Ishikawa (cell line): ENCODE measurements at regions not wholly inside any gene's neighbourhood (a gene's known extent, or its start where the extent isn't known, plus 50 kb on each side); places are given as distances from the start of the nearest gene placed in this dataset.

Experiments used
- CEBPB ChIP-seq: IDR thresholded peaks from 2 replicates; pipeline ENCODE4 v1.6.1; 2012
- FOXM1 ChIP-seq: IDR thresholded peaks from 2 replicates; pipeline ENCODE4 v1.6.1; 2012; ENCODE audit warnings: low read depth, borderline replicate concordance
- TAF1 ChIP-seq: IDR thresholded peaks from 2 replicates; pipeline ENCODE4 v1.6.1; 2012; ENCODE audit warnings: low read depth, mild to moderate bottlenecking
- TEAD4 ChIP-seq: IDR thresholded peaks from 2 replicates; pipeline ENCODE4 v1.6.1; 2012
- YY1 ChIP-seq: IDR thresholded peaks from 2 replicates; pipeline ENCODE4 v1.6.1; 2012; ENCODE audit warnings: low read depth
- TF ChIP-seq, protein P1 (sequence below): IDR thresholded peaks from 2 replicates; pipeline ENCODE4 v1.6.1; 2012; ENCODE audit warnings: low read depth, mild to moderate bottlenecking

DNA sequence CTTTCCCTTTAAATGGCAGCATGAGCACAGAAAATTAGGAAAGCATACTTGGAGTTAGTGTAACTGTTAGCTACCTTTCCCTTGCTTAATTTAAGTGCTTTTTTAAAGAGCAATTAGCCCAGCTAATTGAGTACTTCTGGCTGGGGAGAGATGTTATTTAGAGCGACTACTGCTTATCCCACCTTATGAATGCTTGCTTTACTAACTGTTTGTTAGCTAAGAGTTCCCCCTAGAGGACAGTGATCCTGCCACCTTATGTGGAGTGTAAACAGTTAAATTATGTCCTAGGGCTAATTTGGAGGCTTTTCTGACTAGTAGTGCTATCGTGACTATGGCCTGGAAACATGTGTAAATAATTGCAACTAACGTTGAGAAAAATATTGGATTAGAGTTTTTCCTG lies 909.4 kb downstream of the FSTL5 start:
- TF ChIP-seq FOXM1 (no peak), YY1 (no peak), TEAD4 (no peak), CEBPB (no peak), TAF1 (no peak)
- TF ChIP-seq, protein P1, sequence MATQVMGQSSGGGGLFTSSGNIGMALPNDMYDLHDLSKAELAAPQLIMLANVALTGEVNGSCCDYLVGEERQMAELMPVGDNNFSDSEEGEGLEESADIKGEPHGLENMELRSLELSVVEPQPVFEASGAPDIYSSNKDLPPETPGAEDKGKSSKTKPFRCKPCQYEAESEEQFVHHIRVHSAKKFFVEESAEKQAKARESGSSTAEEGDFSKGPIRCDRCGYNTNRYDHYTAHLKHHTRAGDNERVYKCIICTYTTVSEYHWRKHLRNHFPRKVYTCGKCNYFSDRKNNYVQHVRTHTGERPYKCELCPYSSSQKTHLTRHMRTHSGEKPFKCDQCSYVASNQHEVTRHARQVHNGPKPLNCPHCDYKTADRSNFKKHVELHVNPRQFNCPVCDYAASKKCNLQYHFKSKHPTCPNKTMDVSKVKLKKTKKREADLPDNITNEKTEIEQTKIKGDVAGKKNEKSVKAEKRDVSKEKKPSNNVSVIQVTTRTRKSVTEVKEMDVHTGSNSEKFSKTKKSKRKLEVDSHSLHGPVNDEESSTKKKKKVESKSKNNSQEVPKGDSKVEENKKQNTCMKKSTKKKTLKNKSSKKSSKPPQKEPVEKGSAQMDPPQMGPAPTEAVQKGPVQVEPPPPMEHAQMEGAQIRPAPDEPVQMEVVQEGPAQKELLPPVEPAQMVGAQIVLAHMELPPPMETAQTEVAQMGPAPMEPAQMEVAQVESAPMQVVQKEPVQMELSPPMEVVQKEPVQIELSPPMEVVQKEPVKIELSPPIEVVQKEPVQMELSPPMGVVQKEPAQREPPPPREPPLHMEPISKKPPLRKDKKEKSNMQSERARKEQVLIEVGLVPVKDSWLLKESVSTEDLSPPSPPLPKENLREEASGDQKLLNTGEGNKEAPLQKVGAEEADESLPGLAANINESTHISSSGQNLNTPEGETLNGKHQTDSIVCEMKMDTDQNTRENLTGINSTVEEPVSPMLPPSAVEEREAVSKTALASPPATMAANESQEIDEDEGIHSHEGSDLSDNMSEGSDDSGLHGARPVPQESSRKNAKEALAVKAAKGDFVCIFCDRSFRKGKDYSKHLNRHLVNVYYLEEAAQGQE: no peak
